ENCODE measurements at regions not wholly inside any gene's neighbourhood (a gene's known extent, or its start where the extent isn't known, plus 50 kb on each side); places are given as distances from the start of the nearest gene placed in this dataset.

- H3K27ac ChIP-seq (ENCODE audit: low read depth, low read length), result no peak overlapping the region
- no CpG with 5 or more reads among the region's 1 CpG for WGBS (ENCODE audit: insufficient coverage)
- no peaks in the 10 kb centered on the region for H3K27me3 ChIP-seq (ENCODE audit: control insufficient read depth, insufficient read depth, low read length)
- no peak overlapping the region for H3K4me3 ChIP-seq (ENCODE audit: low read depth, low read length)
- no peak for DNase-seq (ENCODE audit: low read depth in 4 of 6, low spot score in 6 of 6)
- H3K36me3 ChIP-seq (ENCODE audit: control insufficient read depth, insufficient read depth, low read length), result no peaks in the 10 kb centered on the region
- H3K9me3 ChIP-seq (ENCODE audit: control insufficient read depth, insufficient read depth, low read length), result no peaks in the 10 kb centered on the region
- no peaks in the 10 kb centered on the region for H3K4me1 ChIP-seq (ENCODE audit: control insufficient read depth, insufficient read depth, low read length)
Observed at GRCh38 chr20:18979132-18979531, 165.5 kb downstream of the SCP2D1 start.

DNA sequence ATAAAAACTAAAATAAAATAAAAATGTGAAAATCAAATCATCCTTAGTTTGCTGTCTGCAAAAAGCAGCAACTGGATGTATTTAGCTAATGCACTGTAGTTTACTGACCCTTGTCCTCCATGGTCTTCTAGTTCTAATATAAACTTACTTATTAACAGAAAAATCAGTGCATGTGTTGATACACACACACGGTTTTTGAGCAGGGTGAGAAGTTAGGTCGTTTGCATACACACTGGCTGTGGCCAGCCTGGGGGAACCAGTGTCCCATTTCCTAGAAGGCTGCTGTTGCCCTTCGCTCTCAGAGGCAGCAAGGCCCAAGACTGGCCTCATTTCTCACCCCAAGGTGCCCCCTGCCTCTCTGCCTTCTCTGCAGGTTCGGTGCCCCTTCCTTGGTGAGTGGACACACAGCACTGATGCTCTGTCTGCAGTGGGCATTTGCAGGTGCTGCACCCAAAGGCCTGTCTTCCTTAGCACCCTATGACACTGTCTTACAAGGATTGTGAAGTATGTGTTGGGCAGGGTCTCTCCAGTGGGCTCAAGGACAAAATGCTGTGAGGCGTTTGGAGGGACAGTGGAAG is 168.5 kb downstream of the SCP2D1 start:
- no peak for DNase-seq (ENCODE audit: low read depth in 4 of 6, low spot score in 6 of 6)
- 81% methylated on average over 4 of the region's 5 CpGs for WGBS (ENCODE audit: insufficient coverage)
- Histone ChIP-seq H3K27me3 (ENCODE audit: control insufficient read depth, insufficient read depth, low read length) (no peaks in the 10 kb centered on the region), H3K36me3 (ENCODE audit: control insufficient read depth, insufficient read depth, low read length) (no peaks in the 10 kb centered on the region), H3K27ac (ENCODE audit: low read depth, low read length) (no peak overlapping the region), H3K4me1 (ENCODE audit: control insufficient read depth, insufficient read depth, low read length) (peaks cover 6% of the 10 kb centered on the region), H3K4me3 (ENCODE audit: low read depth, low read length) (no peak overlapping the region), H3K9me3 (ENCODE audit: control insufficient read depth, insufficient read depth, low read length) (no peaks in the 10 kb centered on the region)

DNA sequence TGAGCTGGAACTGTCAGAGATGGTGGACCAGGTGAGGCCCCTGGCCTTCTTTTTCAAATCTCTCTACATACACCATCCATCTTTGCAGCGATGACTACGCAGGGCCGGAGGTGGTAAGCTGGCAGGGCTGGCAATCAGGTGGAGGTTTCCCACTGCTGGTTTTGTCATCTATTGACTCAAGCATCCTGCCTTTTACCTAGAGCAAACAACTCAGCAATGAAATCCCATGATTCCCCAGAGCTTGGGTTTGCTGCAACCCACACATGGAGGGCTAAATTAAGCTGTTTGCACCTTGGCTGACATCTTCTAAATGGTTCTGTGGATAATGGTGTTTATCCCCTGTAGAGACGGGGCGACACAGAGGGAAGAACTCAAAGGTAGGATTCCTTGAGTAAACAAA is 170.2 kb downstream of the SCP2D1 start:
- 97% methylated on average over 3 of the region's 5 CpGs for WGBS (ENCODE audit: insufficient coverage)
- DNase-seq (ENCODE audit: low read depth in 4 of 6, low spot score in 6 of 6), result no peak
- no peak overlapping the region for H3K4me3 ChIP-seq (ENCODE audit: low read depth, low read length)
- peaks cover 6% of the 10 kb centered on the region for H3K4me1 ChIP-seq (ENCODE audit: control insufficient read depth, insufficient read depth, low read length)
- H3K9me3 ChIP-seq (ENCODE audit: control insufficient read depth, insufficient read depth, low read length), result no peaks in the 10 kb centered on the region
- H3K27ac ChIP-seq (ENCODE audit: low read depth, low read length), result no peak overlapping the region
- H3K27me3 ChIP-seq (ENCODE audit: control insufficient read depth, insufficient read depth, low read length), result no peaks in the 10 kb centered on the region
- no peaks in the 10 kb centered on the region for H3K36me3 ChIP-seq (ENCODE audit: control insufficient read depth, insufficient read depth, low read length)

DNA sequence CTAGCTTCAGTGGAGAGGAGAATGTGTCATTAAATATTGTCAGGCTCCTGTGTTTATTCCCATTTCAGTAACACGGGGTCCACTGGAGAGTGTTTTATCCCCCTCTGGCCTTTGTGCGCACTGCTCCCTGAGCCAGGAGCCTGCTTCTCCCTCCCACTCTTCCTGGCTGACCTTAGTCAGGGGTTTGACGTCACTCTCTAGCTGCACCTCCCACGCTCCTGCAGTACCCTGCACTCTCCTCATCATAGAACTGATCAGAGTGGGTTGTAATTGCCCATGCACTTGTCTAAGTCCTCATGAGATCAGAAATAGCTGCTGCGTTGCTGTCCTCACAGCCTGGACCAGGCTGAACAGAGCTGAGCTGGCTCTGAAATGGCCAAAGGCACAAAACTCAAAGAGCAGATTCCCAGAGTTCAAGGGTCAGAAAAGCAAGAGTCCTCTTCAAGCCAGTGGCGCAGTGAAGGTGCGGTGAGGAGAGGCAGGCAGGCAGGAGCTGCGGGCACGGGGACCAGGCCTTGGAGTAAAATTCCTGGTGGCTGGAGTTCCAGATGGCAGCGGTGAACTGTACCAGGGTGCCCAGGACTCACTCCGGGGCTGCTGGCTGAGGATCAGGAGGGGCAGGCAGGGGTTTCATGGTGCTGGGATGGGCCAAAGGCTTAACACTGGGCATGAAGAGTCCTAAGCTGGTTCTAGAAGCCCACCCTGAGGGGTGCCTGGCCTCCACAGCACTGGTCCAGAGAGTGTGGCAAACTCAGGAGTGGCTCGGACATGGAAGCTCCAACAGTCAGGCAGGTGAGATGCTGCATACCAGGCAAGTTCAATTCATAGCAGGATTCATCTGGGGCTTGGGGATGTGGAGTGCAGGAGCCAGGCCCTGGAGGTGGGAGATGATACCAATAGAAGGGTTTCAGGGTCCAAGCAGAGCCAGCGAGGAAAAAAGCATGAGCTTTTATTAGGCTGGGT is 170.9 kb downstream of the SCP2D1 start:
- H3K4me3 ChIP-seq (ENCODE audit: low read depth, low read length), result no peak overlapping the region
- no peak for DNase-seq (ENCODE audit: low read depth in 4 of 6, low spot score in 6 of 6)
- 79% methylated on average over 13 of the region's 13 CpGs for WGBS (ENCODE audit: insufficient coverage)
- H3K27me3 ChIP-seq (ENCODE audit: control insufficient read depth, insufficient read depth, low read length), result no peaks in the 10 kb centered on the region
- H3K27ac ChIP-seq (ENCODE audit: low read depth, low read length), result no peak overlapping the region
- H3K9me3 ChIP-seq (ENCODE audit: control insufficient read depth, insufficient read depth, low read length), result no peaks in the 10 kb centered on the region
- no peaks in the 10 kb centered on the region for H3K36me3 ChIP-seq (ENCODE audit: control insufficient read depth, insufficient read depth, low read length)
- peaks cover 6% of the 10 kb centered on the region for H3K4me1 ChIP-seq (ENCODE audit: control insufficient read depth, insufficient read depth, low read length)

- WGBS (ENCODE audit: insufficient coverage), result 88% methylated on average over 5 of the region's 5 CpGs
- Histone ChIP-seq H3K27me3 (ENCODE audit: control insufficient read depth, insufficient read depth, low read length) (no peaks in the 10 kb centered on the region), H3K27ac (ENCODE audit: low read depth, low read length) (no peak overlapping the region), H3K4me1 (ENCODE audit: control insufficient read depth, insufficient read depth, low read length) (peaks cover 6% of the 10 kb centered on the region), H3K9me3 (ENCODE audit: control insufficient read depth, insufficient read depth, low read length) (no peaks in the 10 kb centered on the region), H3K4me3 (ENCODE audit: low read depth, low read length) (no peak overlapping the region), H3K36me3 (ENCODE audit: control insufficient read depth, insufficient read depth, low read length) (no peaks in the 10 kb centered on the region)
- no peak for DNase-seq (ENCODE audit: low read depth in 4 of 6, low spot score in 6 of 6)
Observed at GRCh38 chr20:18985551-18985950, 172.0 kb downstream of the SCP2D1 start.

DNA sequence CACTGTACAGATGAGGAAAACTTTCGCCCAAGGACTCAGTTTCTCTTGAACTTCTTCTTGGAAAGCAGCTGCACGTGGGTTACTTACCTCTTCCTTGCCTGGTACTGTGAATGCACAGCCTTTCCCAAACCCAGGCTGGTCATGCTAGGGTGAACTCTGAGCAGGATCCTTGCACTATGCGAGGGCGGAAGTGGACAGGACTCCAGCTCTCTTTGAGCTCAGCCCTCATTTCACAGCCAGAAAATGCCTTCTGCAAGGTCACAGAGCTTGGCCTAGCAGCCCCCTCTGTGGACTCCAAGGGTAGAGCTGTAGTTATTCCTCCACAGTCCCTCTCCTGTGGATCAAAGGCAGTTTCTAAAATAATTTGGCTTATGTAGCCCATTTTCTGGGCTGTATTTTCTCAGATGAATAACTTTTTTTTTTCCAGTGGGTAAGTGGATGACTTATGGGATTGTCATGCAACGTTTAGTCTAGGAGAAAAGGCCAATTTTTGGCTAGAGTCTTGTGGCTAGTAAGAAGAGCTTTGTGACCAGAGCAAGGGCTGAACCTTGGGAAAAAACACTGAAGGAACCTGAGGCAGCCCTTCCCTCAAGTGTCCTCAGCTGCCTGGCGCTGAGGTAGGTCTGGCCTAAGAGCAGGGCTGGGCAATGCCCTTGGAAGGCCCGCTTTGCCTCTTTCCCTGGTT is 172.7 kb downstream of the SCP2D1 start:
- Histone ChIP-seq H3K36me3 (ENCODE audit: control insufficient read depth, insufficient read depth, low read length) (no peaks in the 10 kb centered on the region), H3K4me1 (ENCODE audit: control insufficient read depth, insufficient read depth, low read length) (peaks cover 6% of the 10 kb centered on the region), H3K4me3 (ENCODE audit: low read depth, low read length) (no peak overlapping the region), H3K27ac (ENCODE audit: low read depth, low read length) (no peak overlapping the region), H3K9me3 (ENCODE audit: control insufficient read depth, insufficient read depth, low read length) (no peaks in the 10 kb centered on the region), H3K27me3 (ENCODE audit: control insufficient read depth, insufficient read depth, low read length) (no peaks in the 10 kb centered on the region)
- no peak for DNase-seq (ENCODE audit: low read depth in 4 of 6, low spot score in 6 of 6)
- 76% methylated on average over 6 of the region's 7 CpGs for WGBS (ENCODE audit: insufficient coverage)

GRCh38 chr20:18986895-18987580 is 173.5 kb downstream of the SCP2D1 start:
- 100% methylated on average over 2 of the region's 9 CpGs for WGBS (ENCODE audit: insufficient coverage)
- no peak overlapping the region for H3K4me3 ChIP-seq (ENCODE audit: low read depth, low read length)
- H3K4me1 ChIP-seq (ENCODE audit: control insufficient read depth, insufficient read depth, low read length), result peaks cover 6% of the 10 kb centered on the region
- no peak for DNase-seq (ENCODE audit: low read depth in 4 of 6, low spot score in 6 of 6)
- no peaks in the 10 kb centered on the region for H3K36me3 ChIP-seq (ENCODE audit: control insufficient read depth, insufficient read depth, low read length)
- no peaks in the 10 kb centered on the region for H3K27me3 ChIP-seq (ENCODE audit: control insufficient read depth, insufficient read depth, low read length)
- H3K27ac ChIP-seq (ENCODE audit: low read depth, low read length), result no peak overlapping the region
- H3K9me3 ChIP-seq (ENCODE audit: control insufficient read depth, insufficient read depth, low read length), result no peaks in the 10 kb centered on the region

DNA sequence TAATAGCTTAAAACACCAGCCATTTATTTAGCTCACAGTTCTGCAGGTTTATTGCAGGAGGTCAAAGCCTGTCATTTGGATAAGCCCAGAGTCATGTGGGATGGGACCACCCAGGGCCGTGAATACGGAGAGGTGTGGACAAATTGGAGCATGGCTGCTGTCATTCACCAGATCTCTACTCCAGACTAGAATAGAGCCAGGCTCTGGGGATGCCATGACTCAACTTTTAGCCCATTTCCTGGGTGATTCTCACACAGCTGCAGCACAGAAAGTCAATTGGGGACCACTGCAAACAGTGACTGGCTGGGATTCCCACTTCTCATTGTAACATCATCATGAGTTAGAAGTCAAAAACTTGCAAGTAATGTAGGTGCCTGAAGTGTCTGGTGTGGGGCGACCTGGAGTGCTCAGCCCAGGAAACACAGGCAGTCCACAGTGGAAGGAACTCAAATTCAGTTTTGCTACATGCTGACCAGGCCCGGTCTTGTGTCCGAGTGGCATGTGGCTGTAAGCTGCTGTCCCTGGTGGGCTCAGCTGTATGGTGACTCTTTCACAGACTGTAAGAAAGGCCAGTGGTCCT is 174.3 kb downstream of the SCP2D1 start:
- no peaks in the 10 kb centered on the region for H3K36me3 ChIP-seq (ENCODE audit: control insufficient read depth, insufficient read depth, low read length)
- no peak overlapping the region for H3K27ac ChIP-seq (ENCODE audit: low read depth, low read length)
- peaks cover 6% of the 10 kb centered on the region for H3K4me1 ChIP-seq (ENCODE audit: control insufficient read depth, insufficient read depth, low read length)
- H3K4me3 ChIP-seq (ENCODE audit: low read depth, low read length), result no peak overlapping the region
- no peaks in the 10 kb centered on the region for H3K9me3 ChIP-seq (ENCODE audit: control insufficient read depth, insufficient read depth, low read length)
- WGBS (ENCODE audit: insufficient coverage), result 95% methylated on average over 5 of the region's 5 CpGs
- no peaks in the 10 kb centered on the region for H3K27me3 ChIP-seq (ENCODE audit: control insufficient read depth, insufficient read depth, low read length)
- no peak for DNase-seq (ENCODE audit: low read depth in 4 of 6, low spot score in 6 of 6)

DNA sequence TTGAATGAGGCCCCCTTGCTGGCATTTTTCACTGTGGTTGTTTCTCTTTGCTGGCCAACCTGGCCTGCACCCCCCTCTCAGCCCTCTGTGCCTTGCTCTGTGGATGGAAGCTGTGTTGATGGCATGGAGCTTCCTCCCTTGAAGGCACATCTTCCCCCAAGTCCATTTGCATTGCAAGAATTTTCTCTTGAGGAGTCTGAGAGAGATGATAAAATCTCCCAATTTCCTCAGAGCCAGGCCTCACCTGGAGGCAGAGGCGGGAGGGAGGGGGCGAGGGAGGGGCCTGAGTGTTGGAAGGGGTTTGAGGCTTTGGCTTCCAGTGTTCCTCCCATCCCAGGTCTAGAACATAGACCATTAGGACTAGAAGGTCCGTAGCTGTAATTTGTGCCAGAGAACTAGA is 175.1 kb downstream of the SCP2D1 start:
- H3K27me3 ChIP-seq (ENCODE audit: control insufficient read depth, insufficient read depth, low read length), result no peaks in the 10 kb centered on the region
- H3K9me3 ChIP-seq (ENCODE audit: control insufficient read depth, insufficient read depth, low read length), result no peaks in the 10 kb centered on the region
- H3K4me1 ChIP-seq (ENCODE audit: control insufficient read depth, insufficient read depth, low read length), result peaks cover 6% of the 10 kb centered on the region
- no peak overlapping the region for H3K4me3 ChIP-seq (ENCODE audit: low read depth, low read length)
- 100% methylated on average over 2 of the region's 3 CpGs for WGBS (ENCODE audit: insufficient coverage)
- DNase-seq (ENCODE audit: low read depth in 4 of 6, low spot score in 6 of 6), result no peak
- H3K36me3 ChIP-seq (ENCODE audit: control insufficient read depth, insufficient read depth, low read length), result no peaks in the 10 kb centered on the region
- H3K27ac ChIP-seq (ENCODE audit: low read depth, low read length), result no peak overlapping the region

Data from spinal cord (tissue), 9 donors.